H1 (cell line): ENCODE measurements at regions not wholly inside any gene's neighbourhood (a gene's known extent, or its start where the extent isn't known, plus 50 kb on each side); places are given as distances from the start of the nearest gene placed in this dataset.

Source experiments
- CTCF ChIA-PET: fragments of 300-600 bp; sonication (Branson Sonifier 250); formaldehyde crosslinking; loops from one replicate; lab custom pipeline; 2021; ENCODE audit not compliant: partially characterized antibody; lab: Charles Lee
- POLR2A ChIA-PET: fragments of 300-600 bp; sonication (Branson Sonifier 250); formaldehyde crosslinking; loops from one replicate; lab custom pipeline; 2021; ENCODE audit warnings: inconsistent platforms; ENCODE audit not compliant: partially characterized antibody; lab: Charles Lee
- DNase-seq, 2 experiments: peaks; one replicate each; pipeline versions ENCODE4 v3.0.0 to v3.0.0-alpha.2; 2010 to 2022; ENCODE audit warnings: low spot score in 2 of 2, low read depth in 1 of 2, mixed read lengths in 1 of 2
- FAIRE-seq: peaks from 2 replicates; lab custom pipeline; 2011; peaks lifted over from hg19 to GRCh38; lab: Jason Lieb, UNC
- H2AFZ ChIP-seq: 2 replicates; pipeline ENCODE4 v1.8.1; 2012; ENCODE audit warnings: low read length, inconsistent platforms
- H2AK5ac ChIP-seq: 2 replicates; pipeline ENCODE4 v1.6.1; 2013; ENCODE audit warnings: low read depth, low read length
- H2BK120ac ChIP-seq: replicated peaks from 2 replicates; pipeline ENCODE3; 2013; ENCODE audit warnings: low read depth, low read length, inconsistent platforms
- H2BK12ac ChIP-seq: 2 replicates; pipeline ENCODE4 v1.6.1; 2013; ENCODE audit warnings: low read depth, low read length
- H2BK15ac ChIP-seq: 2 replicates; pipeline ENCODE4 v1.6.1; 2013; ENCODE audit warnings: low read length
- H2BK20ac ChIP-seq: 2 replicates; pipeline ENCODE4 v1.6.1; 2013; ENCODE audit warnings: low read length
- H2BK5ac ChIP-seq: 2 replicates; pipeline ENCODE4 v1.6.1; 2013; ENCODE audit warnings: low read depth, low read length
- H3K14ac ChIP-seq: 2 replicates; pipeline ENCODE4 v1.6.1; 2013; ENCODE audit warnings: inconsistent platforms; ENCODE audit not compliant: insufficient read length
- H3K18ac ChIP-seq: 2 replicates; pipeline ENCODE4 v1.6.1; 2013; ENCODE audit warnings: low read length; ENCODE audit errors: extremely low read depth
- H3K23ac ChIP-seq: 2 replicates; pipeline ENCODE4 v1.6.1; 2013; ENCODE audit warnings: inconsistent platforms; ENCODE audit not compliant: insufficient read length
- H3K23me2 ChIP-seq: 2 replicates; pipeline ENCODE4 v1.6.1; 2013; ENCODE audit warnings: low read depth, low read length
- H3K27ac ChIP-seq: 2 replicates; pipeline ENCODE4 v1.6.1; 2011; ENCODE audit warnings: low read depth, low read length, inconsistent platforms
- H3K27me3 ChIP-seq, 4 experiments: replicated peaks in 1 of 4; 1 replicate in 1 of 4; 2 replicates in 3 of 4; pipeline versions ENCODE4 v1.6.1 to v1.8.1; 2011 to 2013; ENCODE audit warnings: low read length in 3 of 4, mild to moderate bottlenecking in 3 of 4, inconsistent platforms in 2 of 4, mixed read lengths in 2 of 4, moderate library complexity in 1 of 4; ENCODE audit not compliant: control insufficient read depth in 3 of 4, insufficient read depth in 3 of 4; ENCODE audit errors: extremely low read depth in 1 of 4
- H3K36me3 ChIP-seq, 4 experiments: 2 replicates each; pipeline versions ENCODE4 v1.6.1 to v1.8.1; 2011 to 2013; ENCODE audit warnings: mild to moderate bottlenecking in 4 of 4, low read length in 3 of 4, moderate library complexity in 2 of 4, control low read depth in 1 of 4, inconsistent platforms in 1 of 4; ENCODE audit not compliant: insufficient read depth in 4 of 4, control insufficient read depth in 2 of 4
- H3K4ac ChIP-seq: replicated peaks from 2 replicates; pipeline ENCODE3; 2013; ENCODE audit warnings: low read length, low read depth, mixed read lengths, inconsistent platforms; ENCODE audit not compliant: insufficient read length
- H3K4me1 ChIP-seq, 4 experiments: replicated peaks in 1 of 4; 1 replicate in 1 of 4; 2 replicates in 3 of 4; pipeline versions ENCODE4 v1.6.1 to v1.8.1; 2011 to 2013; ENCODE audit warnings: low read length in 3 of 4, inconsistent platforms in 2 of 4, mixed read lengths in 1 of 4; ENCODE audit not compliant: insufficient read depth in 4 of 4, control insufficient read depth in 3 of 4
- H3K4me2 ChIP-seq, 2 experiments: 2 replicates each; pipeline versions ENCODE4 v1.6.1 to v1.8.1; 2011 to 2013; ENCODE audit warnings: low read depth in 2 of 2, low read length in 2 of 2, control low read depth in 1 of 2, inconsistent platforms in 1 of 2, mild to moderate bottlenecking in 1 of 2; ENCODE audit not compliant: insufficient read depth in 1 of 2
- H3K4me3 ChIP-seq, 4 experiments: fragments of 200-600, 300-600 bp in 1 of 4; sonication (generic), shearing (Covaris generic), sonication (Bioruptor Twin) in 1 of 4; 2 replicates each; pipeline versions ENCODE4 v1.5.1 to v1.8.1; 2011 to 2016; ENCODE audit warnings: low read length in 4 of 4, low read depth in 3 of 4, control low read depth in 2 of 4, inconsistent platforms in 2 of 4, mild to moderate bottlenecking in 2 of 4, mixed read lengths in 1 of 4, moderate library complexity in 1 of 4; ENCODE audit not compliant: insufficient read depth in 2 of 4; ENCODE audit errors: extremely low read depth in 1 of 4
- H3K56ac ChIP-seq: replicated peaks from 2 replicates; pipeline ENCODE3; 2013; ENCODE audit warnings: low read depth, mild to moderate bottlenecking, mixed read lengths, low read length, inconsistent platforms; ENCODE audit not compliant: insufficient read length
- H3K79me1 ChIP-seq: 2 replicates; pipeline ENCODE4 v1.6.1; 2013; ENCODE audit warnings: low read depth, low read length, control low read depth
- H3K79me2 ChIP-seq, 2 experiments: 2 replicates each; pipeline versions ENCODE4 v1.6.1 to v1.8.1; 2012 to 2013; ENCODE audit warnings: low read length in 2 of 2, mild to moderate bottlenecking in 2 of 2, inconsistent platforms in 1 of 2; ENCODE audit not compliant: insufficient read depth in 2 of 2, control insufficient read depth in 1 of 2
- H3K9ac ChIP-seq, 4 experiments: replicated peaks in 1 of 4; 1 replicate in 1 of 4; 2 replicates in 3 of 4; pipeline versions ENCODE4 v1.6.1 to v1.8.1; 2011 to 2013; ENCODE audit warnings: low read depth in 3 of 4, low read length in 3 of 4, control low read depth in 2 of 4, mild to moderate bottlenecking in 2 of 4, moderate library complexity in 2 of 4, inconsistent platforms in 1 of 4; ENCODE audit errors: extremely low read depth in 1 of 4
- H3K9me3 ChIP-seq, 2 experiments: 2 replicates each; pipeline versions ENCODE4 v1.6.1 to v1.8.1; 2012 to 2013; ENCODE audit warnings: mild to moderate bottlenecking in 2 of 2, moderate library complexity in 2 of 2, control low read depth in 1 of 2, inconsistent platforms in 1 of 2, low read depth in 1 of 2, low read length in 1 of 2, mixed read lengths in 1 of 2; ENCODE audit not compliant: insufficient read depth in 2 of 2
- H4K20me1 ChIP-seq, 2 experiments: replicated peaks in 1 of 2; 2 replicates each; pipeline versions ENCODE3 to v1.8.1; 2011 to 2013; ENCODE audit warnings: inconsistent platforms in 2 of 2, low read length in 2 of 2, mild to moderate bottlenecking in 1 of 2; ENCODE audit not compliant: insufficient read depth in 2 of 2, control insufficient read depth in 1 of 2
- H4K5ac ChIP-seq: 2 replicates; pipeline ENCODE4 v1.6.1; 2013; ENCODE audit warnings: low read length, low read depth, mixed read lengths, inconsistent platforms; ENCODE audit not compliant: insufficient read length
- H4K8ac ChIP-seq: 2 replicates; pipeline ENCODE4 v1.8.0; 2013; ENCODE audit warnings: mild to moderate bottlenecking, moderate library complexity, low read length, inconsistent platforms; ENCODE audit not compliant: insufficient read depth; ENCODE audit errors: extremely low read depth
- H4K91ac ChIP-seq: replicated peaks from 2 replicates; pipeline ENCODE3; 2013; ENCODE audit warnings: low read length, mixed read lengths, inconsistent platforms; ENCODE audit not compliant: insufficient read length
- ASH2L ChIP-seq: fragments of 200-600, 300-600 bp; sonication (generic); IDR thresholded peaks from one replicate; pipeline ENCODE4 v1.7.1; 2017; ENCODE audit warnings: low read length
- BRCA1 ChIP-seq: IDR thresholded peaks from 2 replicates; pipeline ENCODE4 v1.6.1; 2012; ENCODE audit warnings: low read depth, low read length, improper control_type of control experiment
- CEBPB ChIP-seq: IDR thresholded peaks from 2 replicates; pipeline ENCODE4 v1.6.1; 2012; ENCODE audit warnings: low read depth, low read length
- CHD2 ChIP-seq: IDR thresholded peaks from 2 replicates; pipeline ENCODE4 v1.6.1; 2012; ENCODE audit warnings: low read length, improper control_type of control experiment
- FOSL1 ChIP-seq: IDR thresholded peaks from 2 replicates; pipeline ENCODE4 v1.6.1; 2011; ENCODE audit warnings: mild to moderate bottlenecking, low read depth, low read length, moderate library complexity; ENCODE audit not compliant: insufficient read depth
- SUZ12 ChIP-seq: fragments of 200-600 bp; sonication (generic); IDR thresholded peaks from 2 replicates; pipeline ENCODE4 v1.6.1; 2012; ENCODE audit warnings: mild to moderate bottlenecking, inconsistent platforms, low read length, moderate library complexity, mixed read lengths
- TBP ChIP-seq: IDR thresholded peaks from 2 replicates; pipeline ENCODE4 v1.6.1; 2011; ENCODE audit warnings: low read depth, low read length, improper control_type of control experiment
- TEAD4 ChIP-seq: IDR thresholded peaks from 2 replicates; pipeline ENCODE4 v1.6.1; 2012; ENCODE audit warnings: low read depth, low read length, inconsistent platforms, mixed read lengths
- WGBS, 2 experiments: shearing (Covaris generic) in 1 of 2; methylation state at CpG; one replicate each; pipeline versions ENCODE4 v1.1.6 to v1.1.7; 2013 to 2015; ENCODE audit warnings: low lambda C conversion rate in 2 of 2, mixed read lengths in 2 of 2, inconsistent platforms in 1 of 2, low coverage in 1 of 2, missing lambda C conversion rate in 1 of 2; ENCODE audit not compliant: insufficient replicate concordance in 2 of 2, insufficient coverage in 1 of 2, insufficient read length in 1 of 2; ENCODE audit errors: extremely low coverage in 1 of 2, missing lambda C conversion rate in 1 of 2; 5-methylcytosine and 5-hydroxymethylcytosine counted together

DNA sequence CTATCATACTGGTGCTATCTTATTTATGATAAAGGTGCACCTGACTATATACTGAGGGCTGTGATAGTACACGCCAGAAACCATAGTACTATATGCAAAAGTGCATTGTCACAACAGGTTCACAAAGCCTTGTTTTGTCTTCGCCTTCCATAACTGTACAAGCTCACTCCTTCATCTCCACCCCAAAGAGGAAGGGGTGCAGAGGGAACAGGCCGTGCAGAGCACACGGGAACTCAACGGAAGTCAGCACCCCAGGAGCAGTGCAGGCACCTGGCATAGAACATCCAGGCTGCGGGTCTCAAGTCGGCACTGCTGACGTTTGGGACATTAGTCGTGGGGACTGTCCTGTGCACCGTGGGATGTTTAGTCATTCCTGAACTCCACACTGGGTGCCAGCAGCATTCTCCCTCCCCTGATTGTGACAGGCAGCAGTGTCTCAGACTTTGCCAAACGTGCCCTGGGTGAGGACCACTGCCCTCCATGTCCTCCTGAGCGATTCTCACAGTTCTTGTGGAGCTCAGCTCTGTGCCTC, 99.7 kb downstream of the PXDC1 start:
- H4K5ac ChIP-seq: no peak overlapping the region
- ChIA-PET CTCF (interaction anchor here (1.3 kb wide), 1 partner anchor 141 kb away, joined by 3 read pairs; no protein-coding TSS in a partner anchor), POLR2A (interaction anchor here (1.0 kb wide), 1 partner anchor 44 kb away, joined by 3 read pairs; no protein-coding TSS in a partner anchor)
- no peak overlapping the region for H3K27ac ChIP-seq
- no peak overlapping the region for H3K14ac ChIP-seq
- no peak overlapping the region for H2AK5ac ChIP-seq
- 88% methylated on average over 12 of the region's 12 CpGs; no CpG with 5 or more reads in 1 of the 2 experiments for whole genome bisulfite sequencing, 2 experiments
- H2AFZ ChIP-seq: no peak overlapping the region
- no peaks in the 10 kb centered on the region for H3K36me3 ChIP-seq
- H2BK5ac ChIP-seq: no peak overlapping the region
- H3K18ac ChIP-seq: no peak overlapping the region
- H3K27me3 ChIP-seq: no peaks in the 10 kb centered on the region
- no peak overlapping the region for H2BK20ac ChIP-seq
- H3K4ac ChIP-seq: no peak overlapping the region
- H2BK12ac ChIP-seq: no peak overlapping the region
- no peak overlapping the region for H3K4me2 ChIP-seq
- no peak overlapping the region for H3K56ac ChIP-seq
- H3K23me2 ChIP-seq: peaks cover 3% of the 10 kb centered on the region; the same call in 1 of the 2 replicates
- H3K79me1 ChIP-seq: 0 out of 2 replicates have a peak, but pooled peaks cover 2% of the 10 kb centered on the region
- H3K23ac ChIP-seq: no peak overlapping the region
- H4K20me1 ChIP-seq: no peaks in the 10 kb centered on the region
- DNase-seq (no peak), FAIRE-seq (no peak)
- TF ChIP-seq SUZ12 (no peak), TBP (no peak), ASH2L (no peak), CHD2 (no peak), FOSL1 (no peak), TEAD4 (no peak), CEBPB (no peak), BRCA1 (no peak)
- no peak overlapping the region for H4K8ac ChIP-seq
- no peak overlapping the region for H2BK15ac ChIP-seq
- no peaks in the 10 kb centered on the region for H3K9me3 ChIP-seq
- no peak overlapping the region for H3K4me3 ChIP-seq
- no peak overlapping the region for H2BK120ac ChIP-seq
- no peaks in the 10 kb centered on the region for H3K4me1 ChIP-seq
- peak overlapping the region; percentile 16 for H4K91ac ChIP-seq
- no peaks in the 10 kb centered on the region for H3K79me2 ChIP-seq
- no peak overlapping the region; a peak in 1 of 7 replicates for H3K9ac ChIP-seq
